ENCODE measurements at regions not wholly inside any gene's neighbourhood (a gene's known extent, or its start where the extent isn't known, plus 50 kb on each side); places are given as distances from the start of the nearest gene placed in this dataset.

- TF ChIP-seq ZNF274 (IDR thresholded peaks at IDR 0.05; ENCODE audit: low read depth, low read length) (no peak), SUZ12 (IDR thresholded peaks at IDR 0.05; ENCODE audit: extremely low read depth, insufficient read depth, insufficient read length) (no peak), YY1 (IDR thresholded peaks at IDR 0.05; ENCODE audit: insufficient read depth, insufficient read length) (no peak)
These were observed 935.5 kb downstream of the TMTC2 start for GRCh38 chr12:83622205-83622604.
